ENCODE measurements at regions not wholly inside any gene's neighbourhood (a gene's known extent, or its start where the extent isn't known, plus 50 kb on each side); places are given as distances from the start of the nearest gene placed in this dataset.

DNA sequence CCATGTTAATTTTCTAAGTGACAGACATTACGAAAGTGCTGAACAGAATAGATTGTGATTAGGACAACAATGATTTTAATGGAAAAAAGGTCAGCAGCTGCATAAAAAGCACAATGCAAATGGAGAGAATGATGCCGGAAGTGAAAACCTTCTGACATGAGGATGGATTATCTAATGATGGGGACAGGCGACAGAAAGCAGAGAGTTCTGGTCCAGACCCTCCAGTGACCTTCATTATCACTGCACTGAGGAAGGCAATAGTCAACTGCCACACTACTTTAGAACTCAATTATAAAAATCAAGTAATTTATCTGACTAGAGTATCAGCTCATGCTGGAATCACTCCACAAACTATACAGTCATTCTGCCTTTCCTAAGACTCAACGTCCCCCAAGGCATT is 746.1 kb upstream of the EPHA5 start:
- Histone ChIP-seq H3K4me2 (no peak overlapping the region), H3K27me3 (ENCODE audit: insufficient read depth) (no peaks in the 10 kb centered on the region), H3K4me1 (ENCODE audit: control insufficient read depth in 1 of 2, insufficient read depth in 2 of 2, low read depth in 1 of 2, low read length in 1 of 2) (no peaks in the 10 kb centered on the region; a peak in 1 of 4 replicates), H3K36me3 (replicated peaks in 1 of 2; ENCODE audit: control insufficient read depth in 1 of 2, insufficient read depth in 2 of 2, low read length in 1 of 2) (no peaks in the 10 kb centered on the region), H3K9me2 (no peaks in the 10 kb centered on the region), H3K9ac (no peak overlapping the region), H4K20me1 (ENCODE audit: insufficient read depth) (no peaks in the 10 kb centered on the region), H2AFZ (ENCODE audit: low read depth) (no peak overlapping the region; the same call in 1 of the 2 replicates), H3K79me2 (ENCODE audit: insufficient read depth) (no peaks in the 10 kb centered on the region), H3K27ac (ENCODE audit: low read depth in 2 of 2, low read length in 1 of 2) (no peak overlapping the region), H3K9me3 (no peaks in the 10 kb centered on the region), H3F3A (replicated peaks; ENCODE audit: insufficient read depth) (no peaks in the 10 kb centered on the region), H3K4me3 (ENCODE audit: low read depth in 2 of 2, low read length in 1 of 2) (no peak overlapping the region)
- DNase-seq = no peak
- WGBS (ENCODE audit: low lambda C conversion rate) = 10% methylated on average over 4 of the region's 4 CpGs
- POLR2A ChIA-PET = no interaction called here
- CTCF ChIA-PET = no interaction called here
- TF ChIP-seq RAD21 (IDR thresholded peaks at IDR 0.05; ENCODE audit: low read length) (no peak), CHD2 (IDR thresholded peaks at IDR 0.05; ENCODE audit: low read length, partially characterized antibody) (no peak), EP300 (IDR thresholded peaks at IDR 0.05; ENCODE audit: borderline replicate concordance in 1 of 2, low read depth in 1 of 2, low read length in 1 of 2) (no peak), NFIC (IDR thresholded peaks at IDR 0.05; ENCODE audit: borderline replicate concordance) (no peak), ZBTB33 (IDR thresholded peaks at IDR 0.05; ENCODE audit: borderline replicate concordance, low read depth) (no peak), RXRA (IDR thresholded peaks at IDR 0.05; ENCODE audit: borderline replicate concordance, low read depth) (no peak), FOXJ3 (CRISPR knock-in tag; IDR thresholded peaks at IDR 0.05) (no peak), GATA2 (CRISPR knock-in tag; IDR thresholded peaks at IDR 0.05) (no peak), POLR2AphosphoS5 (IDR thresholded peaks at IDR 0.05; ENCODE audit: low read depth, low read length) (no peak), TEAD4 (IDR thresholded peaks at IDR 0.05; ENCODE audit: borderline replicate concordance, insufficient read depth) (no peak), TAF1 (IDR thresholded peaks at IDR 0.05; ENCODE audit: borderline replicate concordance, low read depth, low read length) (no peak), MEF2A (IDR thresholded peaks at IDR 0.05; ENCODE audit: borderline replicate concordance, low read depth) (no peak), EZH2phosphoT487 (IDR thresholded peaks at IDR 0.05; ENCODE audit: borderline replicate concordance, low read depth) (no peak)
- TF ChIP-seq, protein P1, sequence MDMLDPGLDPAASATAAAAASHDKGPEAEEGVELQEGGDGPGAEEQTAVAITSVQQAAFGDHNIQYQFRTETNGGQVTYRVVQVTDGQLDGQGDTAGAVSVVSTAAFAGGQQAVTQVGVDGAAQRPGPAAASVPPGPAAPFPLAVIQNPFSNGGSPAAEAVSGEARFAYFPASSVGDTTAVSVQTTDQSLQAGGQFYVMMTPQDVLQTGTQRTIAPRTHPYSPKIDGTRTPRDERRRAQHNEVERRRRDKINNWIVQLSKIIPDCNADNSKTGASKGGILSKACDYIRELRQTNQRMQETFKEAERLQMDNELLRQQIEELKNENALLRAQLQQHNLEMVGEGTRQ (IDR thresholded peaks at IDR 0.05; ENCODE audit: borderline replicate concordance, low read depth, low read length) = no peak
- TF ChIP-seq, protein P2, sequence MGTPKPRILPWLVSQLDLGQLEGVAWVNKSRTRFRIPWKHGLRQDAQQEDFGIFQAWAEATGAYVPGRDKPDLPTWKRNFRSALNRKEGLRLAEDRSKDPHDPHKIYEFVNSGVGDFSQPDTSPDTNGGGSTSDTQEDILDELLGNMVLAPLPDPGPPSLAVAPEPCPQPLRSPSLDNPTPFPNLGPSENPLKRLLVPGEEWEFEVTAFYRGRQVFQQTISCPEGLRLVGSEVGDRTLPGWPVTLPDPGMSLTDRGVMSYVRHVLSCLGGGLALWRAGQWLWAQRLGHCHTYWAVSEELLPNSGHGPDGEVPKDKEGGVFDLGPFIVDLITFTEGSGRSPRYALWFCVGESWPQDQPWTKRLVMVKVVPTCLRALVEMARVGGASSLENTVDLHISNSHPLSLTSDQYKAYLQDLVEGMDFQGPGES (IDR thresholded peaks at IDR 0.05; ENCODE audit: low read depth, low read length) = no peak

All from SK-N-SH (cell line).